Transverse colon (tissue), 3 donors: ENCODE measurements at regions not wholly inside any gene's neighbourhood (a gene's known extent, or its start where the extent isn't known, plus 50 kb on each side); places are given as distances from the start of the nearest gene placed in this dataset.

Source experiments
- CTCF ChIP-seq, 5 experiments: fragments of 200-600 bp in 3 of 5; fragments of 450-650 bp in 2 of 5; sonication (generic) in 3 of 5; IDR thresholded peaks; 1 replicate in 2 of 5; 2 replicates in 3 of 5; pipeline ENCODE4 v1.5.1; 2016 to 2017; ENCODE audit warnings: antibody characterized with exemption in 5 of 5, inconsistent platforms in 3 of 5, mild to moderate bottlenecking in 2 of 5, moderate library complexity in 1 of 5
- EP300 ChIP-seq: sonication (generic); formaldehyde crosslinking; IDR thresholded peaks from one replicate; pipeline ENCODE4 v1.6.1; 2017; ENCODE audit warnings: antibody characterized with exemption, low read depth

GRCh38 chr1:219383281-219383680, 209.6 kb downstream of the LYPLAL1 start:
- no peak for TF ChIP-seq CTCF (IDR thresholded peaks at IDR 0.05)
- no peak for TF ChIP-seq EP300
